Kidney epithelial cell (primary cell): ENCODE measurements at regions not wholly inside any gene's neighbourhood (a gene's known extent, or its start where the extent isn't known, plus 50 kb on each side); places are given as distances from the start of the nearest gene placed in this dataset.

ENCODE experiments used
- DNase-seq: peaks from one replicate; pipeline ENCODE4 v3.0.0-alpha.2; 2010; ENCODE audit warnings: low read depth
- H3K27me3 ChIP-seq: 2 replicates; pipeline ENCODE4 v1.6.0; 2011; ENCODE audit warnings: low read length; ENCODE audit not compliant: control insufficient read depth, insufficient read depth
- H3K36me3 ChIP-seq: 2 replicates; pipeline ENCODE4 v1.5.1; 2011; ENCODE audit warnings: low read length; ENCODE audit not compliant: control insufficient read depth, insufficient read depth
- H3K4me3 ChIP-seq: 2 replicates; pipeline ENCODE4 v1.5.1; 2011; ENCODE audit warnings: low read depth, mild to moderate bottlenecking, control low read depth, low read length
- TF ChIP-seq, protein P1 (sequence below): IDR thresholded peaks from 2 replicates; pipeline ENCODE4 v1.5.1; 2011; ENCODE audit warnings: mild to moderate bottlenecking, moderate library complexity, low read length, control low read depth, inconsistent platforms; ENCODE audit not compliant: insufficient read depth, poor library complexity, severe bottlenecking

DNA sequence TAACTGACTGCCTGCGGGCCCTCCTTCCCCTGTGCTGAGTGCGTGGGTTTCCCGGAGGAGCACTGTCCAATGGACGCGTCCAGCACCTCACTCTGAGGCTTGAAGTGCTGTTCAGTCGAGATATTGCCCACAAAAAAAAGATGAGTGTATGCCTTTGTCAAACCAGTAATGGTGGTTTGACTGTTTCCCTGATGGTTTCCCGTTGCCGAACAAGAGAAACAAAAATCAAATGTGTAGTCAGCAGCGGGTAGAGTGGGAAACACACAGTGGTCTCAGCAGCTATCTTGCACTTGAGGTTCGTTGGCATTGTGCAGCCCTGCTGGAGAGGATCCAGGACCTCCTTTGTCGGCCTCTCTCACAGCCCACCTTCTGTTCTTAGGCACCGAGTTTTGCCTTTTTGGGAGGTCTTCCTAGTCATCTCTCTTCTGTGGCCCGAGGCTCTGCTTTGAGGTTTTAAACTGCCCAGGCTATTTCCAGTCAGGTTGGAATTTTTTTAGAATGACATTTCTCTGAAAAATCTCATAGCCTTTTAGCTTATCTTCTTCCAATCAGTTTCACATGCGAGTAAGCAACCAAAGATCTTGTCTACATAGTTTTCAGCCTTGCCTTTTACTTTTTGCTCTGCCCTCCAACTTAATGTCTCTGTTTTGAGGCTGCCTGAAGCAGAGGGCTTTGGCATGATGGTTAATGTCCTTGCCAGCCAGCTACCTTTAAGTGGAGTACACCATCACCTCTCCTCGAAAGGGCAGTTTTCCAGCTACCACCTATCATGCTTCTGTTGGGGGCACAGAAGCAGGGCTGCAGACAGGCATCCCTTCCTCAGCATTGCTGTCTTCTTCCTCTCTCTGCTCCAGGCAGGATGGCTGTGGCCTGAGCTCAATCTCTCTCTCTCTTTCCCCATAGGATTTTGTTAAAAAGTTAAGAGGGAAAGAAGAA lies 132.3 kb downstream of the URB2 start:
- Histone ChIP-seq H3K4me3 (no peak overlapping the region), H3K36me3 (no peaks in the 10 kb centered on the region), H3K27me3 (no peaks in the 10 kb centered on the region)
- DNase-seq = peak; percentile 23
- TF ChIP-seq, protein P1, sequence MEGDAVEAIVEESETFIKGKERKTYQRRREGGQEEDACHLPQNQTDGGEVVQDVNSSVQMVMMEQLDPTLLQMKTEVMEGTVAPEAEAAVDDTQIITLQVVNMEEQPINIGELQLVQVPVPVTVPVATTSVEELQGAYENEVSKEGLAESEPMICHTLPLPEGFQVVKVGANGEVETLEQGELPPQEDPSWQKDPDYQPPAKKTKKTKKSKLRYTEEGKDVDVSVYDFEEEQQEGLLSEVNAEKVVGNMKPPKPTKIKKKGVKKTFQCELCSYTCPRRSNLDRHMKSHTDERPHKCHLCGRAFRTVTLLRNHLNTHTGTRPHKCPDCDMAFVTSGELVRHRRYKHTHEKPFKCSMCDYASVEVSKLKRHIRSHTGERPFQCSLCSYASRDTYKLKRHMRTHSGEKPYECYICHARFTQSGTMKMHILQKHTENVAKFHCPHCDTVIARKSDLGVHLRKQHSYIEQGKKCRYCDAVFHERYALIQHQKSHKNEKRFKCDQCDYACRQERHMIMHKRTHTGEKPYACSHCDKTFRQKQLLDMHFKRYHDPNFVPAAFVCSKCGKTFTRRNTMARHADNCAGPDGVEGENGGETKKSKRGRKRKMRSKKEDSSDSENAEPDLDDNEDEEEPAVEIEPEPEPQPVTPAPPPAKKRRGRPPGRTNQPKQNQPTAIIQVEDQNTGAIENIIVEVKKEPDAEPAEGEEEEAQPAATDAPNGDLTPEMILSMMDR = no peak

GRCh38 chr1:229759037-229759435 lies 133.0 kb downstream of the URB2 start:
- Histone ChIP-seq H3K27me3 (no peaks in the 10 kb centered on the region), H3K36me3 (no peaks in the 10 kb centered on the region), H3K4me3 (no peak overlapping the region)
- TF ChIP-seq, protein P1 = no peak
- peak; percentile 12 for DNase-seq

DNA sequence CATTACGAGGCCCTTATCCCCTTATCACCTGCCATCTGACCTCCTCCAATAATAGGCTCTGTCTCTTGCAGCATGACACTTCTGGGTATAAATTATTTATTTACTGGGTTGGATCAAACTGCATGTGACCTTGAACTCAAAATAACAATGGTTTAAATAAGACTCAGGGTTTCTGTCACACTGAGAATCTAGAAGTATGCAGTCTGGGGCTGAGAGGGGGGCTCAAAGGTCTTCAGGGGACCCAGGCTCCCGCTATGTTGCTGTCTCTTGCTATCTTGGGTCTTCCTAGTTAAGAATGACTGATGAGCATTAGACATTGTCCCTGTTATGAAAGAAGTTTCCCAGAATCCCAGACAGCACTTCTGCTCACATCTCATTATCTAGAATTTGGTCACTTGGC lies 133.5 kb downstream of the URB2 start:
- TF ChIP-seq, protein P1 = no peak
- no peak overlapping the region for H3K4me3 ChIP-seq
- no peaks in the 10 kb centered on the region for H3K27me3 ChIP-seq
- H3K36me3 ChIP-seq = no peaks in the 10 kb centered on the region
- DNase-seq = no peak

DNA sequence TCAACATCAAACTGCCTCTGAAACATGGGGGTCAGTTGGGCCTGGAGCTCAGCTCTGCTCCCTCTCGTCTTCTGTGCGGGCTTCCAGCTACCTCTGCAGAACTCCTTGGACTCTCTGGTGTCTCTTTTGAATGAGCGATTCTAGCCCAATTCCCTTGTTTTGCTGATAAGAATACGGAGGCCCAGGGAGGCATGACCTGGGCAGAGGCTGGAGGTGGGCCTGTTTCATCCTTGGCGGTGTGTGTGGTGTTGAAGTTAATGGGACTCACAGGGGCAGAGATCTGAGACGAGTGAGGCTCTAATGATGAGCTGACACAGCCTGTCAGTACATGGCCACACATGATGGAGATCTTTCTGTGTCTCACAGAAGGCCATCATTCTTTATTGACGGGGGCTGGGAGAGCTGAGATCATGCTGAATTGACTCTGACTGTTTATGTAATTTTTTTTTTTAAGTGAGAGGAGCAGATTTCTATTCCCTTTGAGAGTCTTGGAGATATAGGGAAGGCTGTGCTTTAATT lies 134.5 kb downstream of the URB2 start:
- no peaks in the 10 kb centered on the region for H3K27me3 ChIP-seq
- H3K36me3 ChIP-seq = no peaks in the 10 kb centered on the region
- no peak overlapping the region for H3K4me3 ChIP-seq
- DNase-seq = no peak
- TF ChIP-seq, protein P1 = no peak

GRCh38 chr1:229762891-229763290 lies 136.8 kb downstream of the URB2 start:
- Histone ChIP-seq H3K27me3 (no peaks in the 10 kb centered on the region), H3K36me3 (no peaks in the 10 kb centered on the region), H3K4me3 (no peak overlapping the region)
- TF ChIP-seq, protein P1 = no peak
- no peak for DNase-seq
